Tibial nerve (tissue), 4 donors: ENCODE measurements at regions not wholly inside any gene's neighbourhood (a gene's known extent, or its start where the extent isn't known, plus 50 kb on each side); places are given as distances from the start of the nearest gene placed in this dataset.

Experiments
- CTCF ChIP-seq, 5 experiments: fragments of 200-600 bp in 3 of 5; fragments of 450-650 bp in 2 of 5; sonication (generic) in 3 of 5; IDR thresholded peaks; one replicate each; pipeline ENCODE4 v1.5.1; 2016 to 2019; ENCODE audit warnings: antibody characterized with exemption in 5 of 5, mild to moderate bottlenecking in 3 of 5, moderate library complexity in 2 of 5
- EP300 ChIP-seq, 2 donors: sonication (generic); formaldehyde crosslinking; IDR thresholded peaks; one replicate each; pipeline ENCODE4 v1.6.1; 2017; ENCODE audit warnings: antibody characterized with exemption in 2 of 2, mild to moderate bottlenecking in 1 of 2
- POLR2A ChIP-seq, 2 donors: fragments of 450-650 bp; IDR thresholded peaks; one replicate each; pipeline ENCODE4 v1.6.1; 2017; ENCODE audit warnings: antibody characterized with exemption in 2 of 2, mild to moderate bottlenecking in 2 of 2, moderate library complexity in 2 of 2

- TF ChIP-seq POLR2A (IDR thresholded peaks at IDR 0.05) (no peak), CTCF (IDR thresholded peaks at IDR 0.05) (no peak), EP300 (IDR thresholded peaks at IDR 0.05) (no peak)
Observed at GRCh38 chr10:8445353-8445752, 390.9 kb downstream of the GATA3 start.
